NCI-H1436 (cell line): ENCODE measurements at regions not wholly inside any gene's neighbourhood (a gene's known extent, or its start where the extent isn't known, plus 50 kb on each side); places are given as distances from the start of the nearest gene placed in this dataset.

Experiments used
- DNase-seq: peaks from one replicate; lab custom pipeline; 2025; lab: John Stamatoyannopoulos, UW

GRCh38 chr1:218679988-218680748, 335.0 kb downstream of the TGFB2 start:
- DNase-seq = no peak

- DNase-seq = no peak
Measured at GRCh38 chr1:218683242-218683641, 338.1 kb downstream of the TGFB2 start.

DNA sequence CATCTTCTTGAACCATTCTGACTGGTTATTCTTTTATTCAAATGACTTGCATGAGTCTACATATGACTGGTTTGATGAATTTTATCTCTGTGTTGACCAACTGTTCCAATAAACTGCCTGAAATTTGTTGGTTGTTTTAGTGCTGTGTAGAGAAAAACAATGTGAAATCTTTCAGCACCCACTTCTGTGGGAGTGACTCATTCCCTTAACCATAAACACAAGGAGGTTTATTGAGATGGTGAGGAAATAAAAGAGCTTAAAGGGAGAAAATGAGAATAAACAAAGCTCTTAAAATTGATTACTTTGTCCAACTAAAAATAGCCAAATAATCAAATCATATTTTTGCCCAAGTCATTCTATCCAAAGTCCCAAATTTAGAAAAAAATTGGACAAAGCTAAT, 341.1 kb downstream of the TGFB2 start:
- no peak for DNase-seq

DNA sequence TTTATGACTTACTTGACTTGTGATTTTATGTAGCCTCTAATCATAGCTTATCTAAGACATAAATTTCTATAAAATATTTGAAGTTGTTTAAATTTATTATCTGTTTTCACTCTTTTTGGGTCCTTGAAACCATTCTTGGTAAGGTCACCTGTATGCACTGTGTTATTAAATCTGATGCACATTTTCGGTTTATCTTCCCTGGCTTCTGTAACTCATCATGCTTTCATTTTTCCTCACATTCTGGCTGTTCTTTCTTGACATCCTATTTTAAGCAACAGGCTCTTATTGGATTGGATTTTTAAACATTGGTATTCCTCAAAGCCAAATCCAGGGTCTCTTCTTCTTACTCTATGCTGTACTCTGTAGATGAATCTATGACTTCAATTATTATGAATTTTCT, 341.6 kb downstream of the TGFB2 start:
- no peak for DNase-seq

DNA sequence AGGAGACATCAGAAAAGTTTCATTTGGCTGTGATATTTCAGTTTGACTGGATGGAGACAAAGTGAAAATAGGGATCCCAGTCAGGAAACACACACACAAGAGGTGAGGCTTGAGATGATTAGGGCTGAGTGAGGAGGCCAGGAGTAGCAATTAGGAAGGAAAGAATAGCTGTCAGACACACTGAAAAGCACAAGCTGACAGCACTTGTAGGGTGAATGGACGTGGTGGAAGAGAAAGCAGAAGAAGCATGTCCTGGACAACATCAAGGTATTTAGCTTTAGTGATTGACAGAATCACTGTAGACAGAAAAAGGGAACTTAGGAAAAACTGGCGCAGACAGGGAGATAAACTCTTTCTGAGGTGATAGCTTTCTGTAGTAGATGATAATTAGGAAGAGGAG, 347.7 kb downstream of the TGFB2 start:
- DNase-seq = no peak

DNA sequence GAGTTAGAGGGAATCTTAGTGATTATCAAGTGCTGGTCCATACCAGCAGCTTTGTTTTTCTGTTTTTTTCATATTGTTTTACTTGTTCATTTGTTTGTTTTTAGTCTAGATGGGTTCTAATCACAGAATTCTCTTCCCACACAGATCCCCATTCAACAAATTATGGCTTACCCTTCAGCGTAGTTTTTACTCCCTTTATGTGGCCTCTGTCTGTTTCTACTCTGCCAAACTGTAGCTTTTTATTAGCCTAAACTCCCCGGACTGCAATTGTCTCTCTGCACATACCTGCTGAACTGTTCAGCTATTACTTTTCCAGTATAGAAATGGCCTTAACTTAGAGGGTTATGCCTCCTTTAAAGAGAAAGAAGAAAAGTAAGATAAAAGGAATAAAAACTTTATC, 348.5 kb downstream of the TGFB2 start:
- no peak for DNase-seq

DNA sequence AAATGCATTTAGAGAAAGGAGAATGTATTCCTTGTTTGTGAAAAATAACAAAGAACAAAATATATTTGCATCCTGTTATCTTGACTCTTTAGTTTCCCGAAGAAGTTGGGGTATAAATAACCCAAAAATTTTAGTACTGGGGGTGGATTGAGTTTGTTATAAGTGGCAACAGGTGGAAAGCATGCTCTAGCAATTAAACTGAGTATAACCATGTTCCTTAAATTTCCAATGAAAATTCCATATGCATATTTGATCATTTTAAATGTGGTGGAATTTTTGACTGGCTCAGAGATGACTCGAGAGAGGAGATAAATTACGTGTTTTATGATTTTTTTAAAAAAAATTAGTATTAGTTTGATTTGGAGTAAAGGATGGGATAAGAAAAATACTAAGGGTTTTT, 348.9 kb downstream of the TGFB2 start:
- DNase-seq = no peak

GRCh38 chr1:218694636-218695035, 349.5 kb downstream of the TGFB2 start:
- no peak for DNase-seq

DNA sequence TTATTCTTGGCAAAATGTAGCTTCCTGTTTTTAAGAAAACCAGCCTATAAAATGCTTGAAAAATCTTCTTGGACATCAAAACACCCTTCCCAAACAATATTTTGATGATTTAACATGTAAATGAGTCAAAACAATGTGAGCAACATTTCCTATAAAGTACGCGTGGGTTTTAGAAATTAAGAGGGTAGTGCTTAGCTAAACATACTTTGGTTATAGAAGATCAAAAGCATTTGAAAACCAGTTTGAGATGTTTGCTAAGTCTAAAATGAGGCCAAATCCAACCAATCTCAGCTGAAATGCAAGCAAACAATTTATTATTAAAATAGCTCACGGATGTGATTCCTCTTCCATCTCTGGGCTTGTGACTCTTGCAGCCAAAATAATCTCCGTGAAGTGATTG, 350.4 kb downstream of the TGFB2 start:
- DNase-seq = no peak

DNA sequence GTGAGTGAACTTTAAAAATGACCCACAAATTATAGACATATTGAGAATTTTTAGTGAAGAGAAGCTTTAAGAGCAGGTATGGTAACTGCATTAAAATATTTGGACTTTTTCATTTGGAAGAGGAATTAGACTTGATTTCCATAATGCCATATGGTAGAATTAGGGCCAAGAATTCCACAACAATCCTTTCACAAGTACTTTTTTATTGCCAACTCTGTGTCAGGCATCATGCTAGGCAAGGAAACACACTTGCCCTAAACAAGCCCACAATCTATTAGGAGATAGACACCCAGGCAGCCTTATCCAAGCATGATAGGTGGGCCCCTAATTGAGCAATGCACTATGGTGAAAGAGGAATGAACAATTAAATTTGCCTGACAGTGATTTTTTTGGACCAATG, 353.0 kb downstream of the TGFB2 start:
- no peak for DNase-seq

DNA sequence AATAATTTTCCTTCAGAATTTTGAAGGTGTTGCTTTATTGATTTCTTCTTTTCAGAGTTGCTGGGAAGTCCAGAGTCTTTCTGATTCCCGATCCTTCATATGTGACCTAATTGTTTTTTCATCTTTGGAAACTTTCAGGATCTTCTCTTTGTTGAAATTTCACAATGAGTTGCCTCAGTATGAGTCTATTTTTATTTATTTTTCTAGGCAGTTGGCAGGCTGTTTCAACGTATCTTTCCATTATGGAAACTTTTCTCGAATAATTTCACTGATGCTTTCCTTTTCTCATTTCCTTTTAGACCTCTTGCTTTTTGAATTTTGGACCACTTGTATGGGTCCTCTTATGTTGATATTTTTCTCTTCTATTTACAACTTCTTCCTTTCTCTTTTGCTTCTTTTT, 354.3 kb downstream of the TGFB2 start:
- DNase-seq = no peak

DNA sequence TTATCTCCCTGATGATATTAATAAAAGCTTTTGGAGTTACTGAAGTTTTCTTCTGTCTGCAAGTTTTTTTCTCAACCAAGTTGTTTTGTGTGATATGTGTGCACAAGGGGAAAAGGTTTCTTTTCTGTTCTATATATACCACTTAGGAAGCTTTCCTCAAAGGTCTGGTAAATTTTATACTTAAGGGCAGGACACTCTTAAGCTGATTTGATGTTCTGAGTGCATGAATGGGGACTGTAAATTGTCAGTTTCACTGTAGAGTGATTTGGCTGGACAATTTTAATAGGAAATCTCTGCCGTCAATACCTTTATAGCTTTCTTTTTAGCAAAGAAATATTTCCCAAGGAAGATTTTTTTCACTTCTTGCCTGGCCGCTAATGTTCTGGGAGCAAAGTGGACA, 354.7 kb downstream of the TGFB2 start:
- DNase-seq = no peak

- no peak for DNase-seq
Measured at GRCh38 chr1:218700666-218701065, 355.5 kb downstream of the TGFB2 start.

DNA sequence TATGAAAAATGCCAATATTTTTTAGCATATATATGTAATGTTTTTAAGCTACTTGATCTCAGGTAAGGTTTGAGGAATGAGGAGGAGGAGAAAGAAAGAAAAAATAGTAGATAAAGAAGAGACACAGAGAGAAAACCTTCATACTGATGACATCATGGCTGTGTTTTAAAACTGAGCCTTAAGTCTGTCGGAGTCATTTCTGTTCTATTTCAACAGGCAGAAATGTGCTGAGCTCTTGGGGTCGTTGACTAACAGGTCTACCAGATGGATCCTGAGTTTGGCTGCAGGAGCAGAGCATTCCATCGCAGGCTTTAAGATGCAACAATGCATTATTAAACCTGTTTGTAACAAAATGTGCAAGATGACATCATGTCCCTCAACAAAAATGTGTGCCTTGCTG, 356.0 kb downstream of the TGFB2 start:
- DNase-seq = no peak

DNA sequence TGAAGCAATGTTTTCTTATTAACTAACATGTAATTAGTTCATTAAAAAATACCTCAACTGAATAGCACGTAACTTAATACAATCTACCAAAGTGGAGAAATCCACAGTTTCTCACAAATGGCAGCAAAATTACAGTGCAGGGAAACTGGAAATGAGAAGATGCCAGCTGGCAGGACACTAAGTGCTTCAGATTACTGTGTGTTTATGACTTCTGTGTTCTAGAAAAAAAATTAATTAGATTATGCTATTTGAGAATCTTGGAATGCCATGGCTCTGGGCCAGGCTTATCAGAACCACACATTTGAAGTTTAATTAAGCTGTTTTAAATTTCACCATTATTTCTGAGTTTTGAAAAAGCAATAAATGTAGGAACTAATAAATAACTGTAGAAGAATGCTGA, 357.6 kb downstream of the TGFB2 start:
- DNase-seq = no peak

- no peak for DNase-seq
Measured at GRCh38 chr1:218703836-218704235, 358.7 kb downstream of the TGFB2 start.

GRCh38 chr1:218705391-218705790, 360.3 kb downstream of the TGFB2 start:
- DNase-seq = no peak

DNA sequence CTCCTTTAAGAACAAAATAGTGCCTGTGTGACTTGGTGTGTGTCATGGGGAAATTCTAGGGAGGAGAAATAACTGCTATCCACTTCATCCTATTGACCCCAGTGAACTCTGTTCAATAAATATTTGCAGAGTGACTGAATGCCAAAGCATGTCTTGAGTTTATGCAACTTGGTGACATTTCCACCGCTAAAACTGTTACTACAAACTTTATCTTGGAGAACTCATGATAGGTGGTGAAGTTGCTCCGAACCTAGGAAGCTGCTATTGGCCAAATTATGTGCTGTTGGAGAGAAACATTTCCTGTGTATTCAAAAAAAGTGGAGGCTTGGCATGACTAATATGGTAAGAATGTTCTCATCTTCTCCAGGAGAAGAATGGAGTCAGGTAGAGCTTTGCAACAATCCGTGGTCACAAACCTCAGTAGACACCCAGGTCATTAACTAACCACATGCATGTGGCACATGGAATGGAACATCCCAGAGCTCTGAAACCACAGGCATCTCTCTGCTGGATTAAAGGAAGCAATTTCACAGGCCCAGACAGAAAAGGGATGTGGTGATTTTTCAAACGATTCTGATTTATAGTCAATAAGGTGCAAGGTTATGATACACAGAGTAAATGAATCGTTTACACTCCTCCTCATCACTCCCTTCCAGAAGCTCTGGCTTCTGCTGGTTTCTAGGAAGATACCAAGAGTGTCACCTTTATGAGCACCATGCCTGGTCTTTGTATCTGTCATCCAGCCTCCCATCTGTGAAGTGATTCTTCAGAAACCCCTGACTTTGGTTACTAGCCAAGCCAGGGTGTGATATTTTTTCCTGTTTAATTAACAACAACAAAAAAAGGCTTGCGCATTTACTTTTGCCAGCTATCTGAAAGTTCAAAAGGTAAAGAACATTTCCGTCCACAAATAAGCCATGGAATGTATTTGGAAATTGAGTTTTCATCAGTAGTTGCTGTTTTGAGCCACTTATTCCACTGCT, 361.1 kb downstream of the TGFB2 start:
- no peak for DNase-seq

GRCh38 chr1:218711001-218711400, 365.9 kb downstream of the TGFB2 start:
- DNase-seq = no peak

- DNase-seq = no peak
Measured at GRCh38 chr1:218711884-218712674, 366.9 kb downstream of the TGFB2 start.

GRCh38 chr1:218712677-218713076, 367.5 kb downstream of the TGFB2 start:
- no peak for DNase-seq

DNA sequence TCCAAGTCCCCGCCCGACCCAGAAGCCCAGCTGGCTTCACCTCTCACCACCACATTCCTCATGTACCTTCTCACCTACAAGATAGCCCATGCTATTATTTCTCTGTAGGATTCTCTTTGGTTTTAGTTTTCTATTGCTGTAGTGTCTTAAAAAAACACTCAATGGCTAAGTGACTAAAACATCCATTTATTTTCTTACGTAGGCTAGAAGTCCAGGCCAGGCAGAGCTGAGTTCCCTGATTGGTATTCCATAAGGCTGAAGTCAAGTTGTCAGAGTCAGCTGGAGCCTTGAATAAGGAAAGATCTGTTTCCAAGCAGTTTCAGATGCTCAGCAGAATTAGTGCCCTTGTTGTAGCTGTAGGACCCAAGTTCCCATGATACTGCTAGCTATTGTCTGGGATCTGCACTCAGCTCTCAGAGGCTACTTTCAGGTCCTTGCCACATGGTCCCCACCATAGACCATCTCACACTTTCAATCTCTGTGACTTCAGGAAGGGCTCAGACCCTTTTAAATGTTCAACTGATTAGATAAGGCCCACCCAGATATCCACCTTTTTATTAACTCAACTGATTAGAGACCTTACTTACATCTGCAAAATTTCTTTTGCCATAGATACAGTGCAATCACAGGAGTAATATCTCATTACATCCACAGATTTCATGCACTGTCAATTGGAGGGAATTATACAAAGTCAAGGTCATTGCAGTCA, 371.0 kb downstream of the TGFB2 start:
- no peak for DNase-seq
